DMS79 treated with DMSO at 0.1 percent for 48 hours (cell line): ENCODE measurements at regions not wholly inside any gene's neighbourhood (a gene's known extent, or its start where the extent isn't known, plus 50 kb on each side); places are given as distances from the start of the nearest gene placed in this dataset.

Experiments used
- DNase-seq: peaks from one replicate; lab custom pipeline; 2025; lab: John Stamatoyannopoulos, UW

DNA sequence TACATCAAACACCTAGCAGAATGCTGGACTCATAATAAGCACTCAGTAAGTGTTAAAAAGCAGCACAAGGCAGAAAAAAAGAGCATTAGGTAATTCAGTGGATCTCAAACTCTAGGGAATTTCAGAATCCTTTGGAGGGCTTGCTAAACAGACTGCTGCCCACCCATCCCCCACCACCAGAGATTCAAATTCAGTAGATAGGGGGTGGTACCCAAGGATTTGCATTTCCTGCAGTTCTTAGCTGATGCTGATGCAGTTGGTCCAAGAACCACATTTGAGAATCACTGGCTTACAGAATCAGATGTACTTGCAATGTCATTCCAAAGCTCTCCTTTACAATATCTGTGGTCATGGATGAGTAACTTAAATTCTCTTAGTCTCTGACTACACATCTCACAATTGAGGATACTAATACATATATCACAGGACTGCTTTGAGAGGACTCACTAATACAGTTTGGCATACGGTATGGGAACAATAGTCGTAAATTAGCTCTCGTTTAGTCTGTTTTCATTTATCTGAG lies 664.5 kb downstream of the KCNA4 start:
- DNase-seq = no peak

DNA sequence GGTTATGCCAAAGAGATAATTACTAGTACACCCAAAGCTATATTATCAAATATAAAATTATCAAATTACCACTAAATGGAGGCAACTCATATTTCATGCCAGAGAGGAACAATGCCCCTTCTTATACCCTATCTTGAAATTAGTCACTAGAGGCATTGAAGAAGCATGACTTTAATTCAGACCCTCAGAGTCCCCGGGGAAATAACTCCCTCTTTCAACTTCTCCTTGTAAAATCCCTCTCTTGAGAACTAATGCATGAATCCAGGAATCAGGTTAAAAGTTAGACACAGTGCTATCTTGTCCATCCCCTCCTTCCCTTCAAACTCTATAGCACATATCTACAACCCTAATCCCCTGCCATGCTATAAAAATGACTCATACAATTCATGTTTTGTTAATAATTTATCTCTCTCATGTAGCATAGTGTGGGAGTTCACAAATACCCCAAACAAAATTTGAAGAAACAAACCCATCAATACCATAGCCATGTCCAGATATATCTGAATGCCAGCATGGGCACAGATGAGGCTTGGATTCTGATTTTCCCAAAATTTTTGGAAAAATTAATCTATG lies 665.4 kb downstream of the KCNA4 start:
- DNase-seq = no peak

DNA sequence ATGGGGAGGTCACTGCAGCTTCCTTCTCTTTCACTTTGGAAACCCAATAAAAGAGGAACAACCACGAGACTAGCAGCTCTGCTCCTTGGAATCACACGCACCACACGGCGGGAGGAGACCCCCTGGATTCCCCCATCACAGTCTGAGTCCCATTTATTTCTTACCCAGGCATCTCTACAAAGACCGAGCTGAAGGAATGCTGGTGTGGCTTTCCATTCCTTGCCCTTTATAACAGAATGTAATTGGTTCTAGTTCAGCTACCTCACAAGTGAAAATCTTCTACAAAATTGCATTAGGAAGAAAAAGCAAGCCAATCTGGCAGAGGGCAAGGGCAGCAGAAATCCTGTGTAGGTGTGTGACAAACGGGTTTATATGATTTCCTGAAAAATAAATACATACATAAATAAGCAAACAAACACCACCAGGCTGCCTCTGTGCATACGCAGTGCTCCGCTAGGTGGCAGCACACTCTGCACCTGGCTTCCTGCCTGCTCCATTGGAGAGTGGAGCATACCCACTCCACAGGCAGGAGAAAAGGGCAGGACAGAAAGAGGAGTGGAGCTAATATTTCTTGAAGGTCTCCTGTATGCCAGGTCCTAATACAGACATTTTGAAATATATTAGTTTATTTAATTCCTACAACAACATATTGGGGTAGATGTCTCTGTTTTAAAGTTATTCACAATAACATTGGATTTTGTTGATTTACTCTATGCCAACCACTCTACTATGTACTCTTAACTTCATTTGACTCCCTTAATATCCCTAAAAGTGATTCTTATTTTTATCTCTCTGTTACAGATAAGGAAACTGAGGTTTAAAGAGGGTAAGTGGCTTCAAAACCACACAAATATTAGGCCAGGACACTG lies 673.1 kb downstream of the KCNA4 start:
- DNase-seq = no peak

DNA sequence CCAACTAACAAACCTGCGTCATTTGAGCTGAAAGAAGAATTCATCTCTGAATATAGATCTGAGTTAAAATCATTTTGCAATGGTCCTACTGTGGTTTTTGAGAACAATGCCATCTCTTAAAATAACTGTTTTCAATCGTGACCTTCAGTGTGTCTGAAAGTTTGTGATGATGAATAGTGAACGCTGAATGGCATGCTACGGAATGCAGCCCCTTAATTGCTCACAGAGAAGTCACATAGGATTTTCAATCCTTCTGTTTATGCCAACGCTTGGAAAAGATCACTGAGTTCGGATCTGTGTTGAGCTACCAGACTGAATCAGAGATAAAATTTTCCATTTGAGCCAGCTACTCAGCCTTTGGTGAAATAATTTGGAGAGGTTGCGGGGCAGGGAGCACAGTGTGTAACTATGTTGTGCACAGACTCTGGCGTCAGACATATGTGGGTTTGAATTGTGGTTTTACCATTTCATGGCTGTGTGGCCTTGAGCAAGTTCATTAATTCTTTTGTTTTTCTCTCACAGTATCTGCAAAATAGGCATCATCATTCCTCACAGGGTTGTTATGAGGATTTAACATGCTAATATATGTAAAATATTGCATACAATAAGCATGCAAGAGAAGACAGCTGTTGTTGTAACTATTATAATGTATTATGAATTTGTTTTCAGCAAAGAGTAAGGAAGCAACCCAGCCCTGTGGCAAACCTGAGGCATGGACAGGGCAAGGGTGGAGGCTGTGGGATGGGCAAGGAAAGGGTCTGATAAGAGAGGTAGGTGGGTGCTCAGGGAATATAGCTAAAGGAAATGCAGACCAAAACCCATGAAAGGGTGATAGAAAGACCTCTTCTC lies 679.9 kb downstream of the KCNA4 start:
- DNase-seq = no peak

DNA sequence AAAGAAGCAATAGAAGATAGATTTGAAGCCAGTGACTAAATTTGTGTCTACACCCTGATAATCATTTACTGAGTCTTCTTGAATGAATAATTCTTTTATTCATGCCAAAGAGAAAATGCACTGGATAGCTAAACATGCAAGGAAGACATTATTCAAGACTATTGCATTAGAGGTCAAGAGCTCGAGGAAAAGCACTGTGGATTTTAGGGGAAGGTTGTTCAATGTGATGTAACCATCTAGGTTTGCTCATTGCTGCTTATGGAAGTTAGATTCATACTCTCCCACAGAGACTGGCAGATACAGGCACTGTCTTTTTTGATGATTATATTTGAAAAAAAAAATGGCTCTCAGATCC lies 682.1 kb downstream of the KCNA4 start:
- no peak for DNase-seq

DNA sequence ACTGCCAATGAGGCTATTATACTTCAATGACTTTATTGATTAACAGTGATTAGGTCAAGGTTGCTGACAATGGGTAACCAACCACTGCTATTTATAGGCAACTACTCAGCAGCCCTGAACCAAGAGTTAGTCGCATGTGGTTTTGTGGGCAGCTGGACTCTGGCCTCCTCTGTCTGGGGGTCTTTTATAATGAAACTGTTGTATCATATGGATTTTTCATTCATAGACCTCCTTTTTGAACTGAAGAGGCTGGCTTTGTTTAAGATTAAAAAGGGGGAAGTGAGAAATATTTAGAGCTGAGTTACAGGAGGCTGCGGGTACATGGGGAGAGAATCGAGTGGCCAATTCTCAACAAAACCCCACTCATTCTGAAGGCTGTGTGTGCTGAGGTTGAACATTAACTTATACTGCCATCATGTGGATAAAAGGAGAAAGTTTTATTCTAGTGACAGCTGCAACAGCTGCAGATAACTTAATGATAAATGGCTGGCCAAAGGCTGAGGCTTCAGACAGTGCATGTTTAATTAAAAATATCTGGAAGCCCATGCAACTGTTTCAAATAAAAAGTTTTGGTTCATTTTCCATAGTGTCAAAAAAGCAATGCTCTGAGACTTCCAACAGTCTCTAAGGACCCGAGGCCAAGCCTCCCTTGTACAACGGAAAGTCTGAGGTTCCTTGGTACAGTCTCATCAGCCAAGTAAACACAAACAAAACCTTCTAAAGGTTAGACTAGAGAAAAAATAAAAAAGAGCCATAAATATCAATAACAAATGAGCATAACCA lies 682.6 kb downstream of the KCNA4 start:
- no peak for DNase-seq

DNA sequence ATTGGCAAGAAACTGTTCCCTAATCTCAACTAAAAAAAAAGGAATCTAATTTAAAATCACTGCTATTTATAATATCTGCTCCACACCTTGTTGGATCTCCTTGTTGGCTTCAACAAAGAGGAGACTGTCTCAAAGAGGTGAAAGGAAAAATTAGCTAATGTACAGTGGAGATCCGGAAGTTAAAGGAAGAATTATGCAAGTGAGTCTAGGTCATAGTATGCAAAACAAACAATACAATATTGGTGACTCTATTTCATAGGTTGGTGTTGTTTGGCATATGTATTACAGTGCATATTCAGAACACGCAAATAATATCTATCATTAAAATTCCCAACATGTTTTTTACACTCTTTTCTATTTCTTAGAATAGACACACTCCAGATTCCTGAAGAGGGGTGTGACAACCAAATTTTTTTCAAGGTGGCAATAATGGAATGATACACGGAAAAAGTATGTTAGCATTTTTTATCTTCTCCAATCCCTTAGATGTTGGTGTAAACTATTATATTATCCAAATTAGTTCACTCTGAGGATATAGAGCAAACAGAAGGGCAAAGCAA lies 685.3 kb downstream of the KCNA4 start:
- DNase-seq = no peak

DNA sequence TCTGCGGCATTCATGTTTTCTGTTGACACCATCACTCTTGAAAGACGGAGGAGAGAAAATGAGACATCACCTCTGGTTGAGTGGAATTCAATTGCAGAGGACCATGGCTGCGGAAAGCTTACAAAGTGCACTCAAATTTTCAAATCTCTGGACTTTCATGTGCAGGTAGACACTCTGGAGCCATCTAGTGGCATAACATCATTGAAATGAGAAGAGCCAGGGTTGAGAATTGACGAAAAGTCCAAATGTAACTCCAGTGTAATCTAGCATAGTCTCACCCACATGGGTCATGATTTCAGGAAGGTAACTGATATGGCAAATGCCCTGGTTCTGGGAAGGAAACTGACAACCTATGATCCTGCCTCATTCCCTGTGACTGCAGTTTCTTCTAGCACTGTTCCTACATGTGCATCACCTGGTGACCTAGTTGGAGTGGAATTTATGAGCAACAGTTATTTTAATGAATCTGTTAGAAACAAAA lies 687.8 kb downstream of the KCNA4 start:
- DNase-seq = no peak

DNA sequence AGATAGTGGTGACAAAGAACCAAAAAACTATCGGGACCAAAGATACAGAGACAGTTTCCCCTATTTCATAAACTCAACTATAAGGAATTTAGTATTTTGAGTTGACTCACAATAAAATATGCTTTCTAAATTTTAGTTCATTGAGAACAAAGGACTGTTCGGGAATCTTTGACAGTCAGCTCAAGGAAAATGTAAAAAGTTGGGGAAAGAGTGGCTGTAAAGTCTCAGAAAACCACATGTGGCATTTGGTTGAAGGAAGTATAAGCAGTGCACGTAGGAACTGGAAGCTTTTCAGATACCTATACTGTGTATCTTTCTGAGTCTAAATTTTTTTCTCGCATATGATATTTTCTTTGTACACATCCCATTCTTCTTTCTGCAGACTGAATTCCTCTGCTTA lies 688.9 kb downstream of the KCNA4 start:
- DNase-seq = no peak

DNA sequence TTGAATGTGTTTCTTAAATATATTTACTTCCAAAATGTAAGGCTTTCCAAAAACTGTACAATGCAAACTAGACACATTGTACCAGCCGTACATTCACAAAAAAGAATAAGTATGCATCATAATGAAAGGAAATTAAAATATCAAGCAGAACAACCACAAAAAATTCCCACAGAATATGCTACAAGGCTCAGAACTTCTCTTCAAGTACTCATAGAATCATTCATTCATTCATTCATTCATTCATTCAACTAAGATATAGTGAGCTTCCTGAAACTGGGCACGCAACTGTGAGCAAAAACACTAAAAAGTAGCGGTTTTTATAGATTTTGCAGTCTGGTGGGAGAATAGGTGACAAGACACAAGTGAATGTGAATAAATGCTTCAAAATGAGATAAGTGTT lies 690.1 kb downstream of the KCNA4 start:
- DNase-seq = no peak

DNA sequence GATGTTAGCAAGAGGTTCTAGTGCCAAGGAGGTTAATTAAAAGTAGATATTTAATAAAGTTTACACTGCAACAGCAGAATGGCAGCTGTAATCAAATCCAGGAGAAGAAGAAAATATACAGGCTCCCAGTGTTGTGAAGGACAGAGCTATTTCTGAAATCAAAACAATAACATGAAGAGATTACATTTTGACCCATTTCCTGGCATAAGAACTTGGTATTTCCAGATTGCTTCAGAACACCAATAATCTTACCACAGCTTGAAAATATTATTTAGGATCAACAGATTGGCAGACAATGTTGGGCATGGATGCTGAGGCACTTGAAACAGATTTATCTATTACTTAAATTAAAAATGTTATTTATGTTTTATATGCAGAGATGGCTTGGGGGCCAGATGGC lies 692.5 kb downstream of the KCNA4 start:
- DNase-seq = no peak

DNA sequence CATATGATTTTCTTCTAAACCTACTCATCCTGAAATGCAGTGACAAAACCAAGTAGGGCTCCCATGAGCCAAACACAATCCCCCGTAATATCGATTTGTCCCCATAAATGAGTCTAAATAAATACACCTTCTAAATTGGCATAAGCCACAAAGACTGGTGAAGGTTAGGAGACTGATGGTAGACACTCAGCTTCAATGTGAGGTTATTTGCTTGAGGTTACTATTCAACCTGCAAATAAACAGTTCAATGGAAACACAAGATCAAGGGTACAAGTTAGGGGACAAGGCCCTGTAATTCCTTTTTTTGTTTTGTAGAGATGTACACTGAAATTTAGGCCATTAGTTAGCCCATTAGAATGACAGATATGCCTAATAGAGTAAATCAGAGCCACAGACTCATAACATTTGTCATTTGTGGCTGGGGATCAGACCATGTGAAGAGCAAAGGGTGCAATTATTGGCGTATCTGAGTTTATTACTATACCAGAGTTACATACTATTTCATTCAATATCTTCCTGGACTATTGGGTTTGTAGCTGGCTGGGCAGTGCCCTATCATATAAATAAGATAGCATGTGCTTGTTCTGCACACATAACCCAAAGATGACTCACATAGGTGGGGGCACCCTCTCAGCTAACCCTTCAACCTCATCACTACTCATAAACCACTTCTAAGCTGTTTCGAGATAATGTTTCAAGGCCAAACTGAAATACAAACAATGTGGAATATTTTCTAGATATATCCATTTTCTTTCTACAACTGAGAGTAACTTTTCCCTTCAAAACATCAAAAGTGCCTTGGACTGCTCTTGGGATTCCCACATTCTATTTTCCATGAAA lies 695.3 kb downstream of the KCNA4 start:
- DNase-seq = no peak

DNA sequence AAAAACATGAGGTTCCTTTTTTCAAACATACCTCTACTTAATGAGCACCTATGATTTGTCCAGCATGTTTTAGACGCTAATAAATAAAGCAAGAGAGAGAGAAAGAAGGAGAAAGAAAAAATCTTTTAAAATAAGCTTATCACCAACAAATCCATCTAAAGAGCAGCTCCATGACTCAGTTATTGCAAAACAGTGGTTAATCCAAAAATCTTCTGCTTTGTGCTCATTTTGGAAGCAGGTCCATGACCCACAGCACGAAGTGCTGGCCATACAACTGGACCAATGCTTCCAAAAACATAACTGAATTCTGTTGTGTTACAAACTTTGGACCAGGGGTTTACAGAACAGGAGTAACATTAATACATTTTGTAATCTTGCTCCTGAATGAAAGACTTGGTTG lies 696.6 kb downstream of the KCNA4 start:
- no peak for DNase-seq

DNA sequence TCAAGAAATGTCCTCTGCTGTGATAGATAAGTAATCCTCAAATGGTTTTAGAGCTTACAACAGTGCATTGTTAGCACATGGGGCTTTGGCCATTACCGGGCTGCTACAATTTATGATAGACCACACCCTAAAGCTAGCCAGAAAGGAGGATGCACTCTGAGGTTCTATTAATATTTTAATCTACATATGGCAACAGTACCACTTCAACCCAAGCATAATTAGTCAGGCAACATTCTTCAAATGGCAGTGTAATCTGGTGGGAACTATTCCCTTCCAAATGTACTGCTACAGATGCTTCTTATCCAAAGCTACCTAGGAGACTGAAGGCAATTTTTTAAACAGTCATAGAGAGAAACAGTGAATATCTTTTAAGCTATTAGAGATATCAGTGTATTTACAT lies 697.6 kb downstream of the KCNA4 start:
- no peak for DNase-seq

DNA sequence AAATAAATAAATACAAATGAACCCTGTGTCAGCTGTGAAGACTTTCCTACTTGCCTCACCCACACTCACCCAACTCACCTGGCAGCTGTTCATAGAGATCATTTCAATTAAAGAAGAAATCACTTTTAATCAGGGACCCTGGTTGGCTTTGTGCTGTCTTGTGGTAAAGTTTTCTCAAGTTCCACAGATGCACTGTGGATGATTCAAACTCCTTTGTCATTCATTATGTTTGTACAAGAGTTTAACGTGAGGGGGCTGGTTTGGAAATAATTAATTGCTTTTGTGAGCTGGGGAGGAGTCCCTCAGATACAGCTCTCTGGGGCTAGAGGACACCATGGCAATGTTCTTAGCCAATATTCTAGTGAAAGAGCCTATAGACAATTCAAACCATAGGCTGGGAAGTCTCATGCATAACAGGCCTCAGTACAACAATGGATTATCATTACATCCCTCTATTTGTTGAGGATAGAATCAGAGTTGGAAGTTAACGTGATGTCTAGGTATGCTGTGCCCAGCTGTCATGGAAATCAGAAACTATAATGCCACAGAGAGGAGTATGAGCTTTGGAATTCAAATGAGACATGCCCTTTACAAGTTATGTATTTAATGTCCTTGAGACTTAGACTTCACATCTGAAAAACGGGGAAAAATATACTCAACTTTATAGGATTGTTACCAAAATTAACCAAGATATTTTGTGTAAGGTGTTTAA lies 698.5 kb downstream of the KCNA4 start:
- DNase-seq = no peak

DNA sequence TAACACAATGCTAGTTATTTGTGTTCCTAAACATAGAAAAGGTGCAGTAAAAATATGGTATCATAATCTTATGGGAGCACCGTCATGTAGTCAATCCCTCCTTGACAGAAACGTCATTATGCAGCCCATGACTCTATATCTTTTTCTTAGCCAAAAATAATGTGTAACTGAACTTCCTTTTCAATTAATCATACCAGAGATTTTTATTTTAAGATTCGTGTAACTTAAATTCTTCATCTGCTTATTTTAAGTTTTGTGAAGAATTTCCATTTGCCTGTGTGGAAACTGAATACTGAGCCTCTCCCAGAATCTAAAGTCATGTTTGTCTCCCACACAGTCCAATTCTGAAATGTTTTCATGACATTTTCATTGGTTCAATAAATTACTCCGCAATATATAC lies 699.1 kb downstream of the KCNA4 start:
- DNase-seq = no peak

DNA sequence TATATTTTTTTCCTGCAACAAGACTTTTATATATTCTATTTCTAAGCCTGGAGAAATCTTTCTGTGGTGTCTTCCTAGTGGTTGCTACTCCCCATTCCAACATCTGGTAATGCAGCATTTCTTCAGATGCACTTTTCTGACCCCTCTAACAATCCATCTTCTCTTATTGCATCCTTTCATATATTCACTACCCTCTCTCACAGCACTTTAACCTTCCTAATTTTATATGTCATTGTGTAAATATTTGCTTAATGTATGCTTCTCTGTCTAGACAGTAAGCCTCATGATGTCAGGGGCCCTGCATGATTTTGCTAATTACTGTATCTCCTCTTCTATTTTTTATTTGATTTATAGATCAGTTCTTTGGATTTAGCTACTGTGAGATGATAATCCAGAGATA lies 701.6 kb downstream of the KCNA4 start:
- no peak for DNase-seq

DNA sequence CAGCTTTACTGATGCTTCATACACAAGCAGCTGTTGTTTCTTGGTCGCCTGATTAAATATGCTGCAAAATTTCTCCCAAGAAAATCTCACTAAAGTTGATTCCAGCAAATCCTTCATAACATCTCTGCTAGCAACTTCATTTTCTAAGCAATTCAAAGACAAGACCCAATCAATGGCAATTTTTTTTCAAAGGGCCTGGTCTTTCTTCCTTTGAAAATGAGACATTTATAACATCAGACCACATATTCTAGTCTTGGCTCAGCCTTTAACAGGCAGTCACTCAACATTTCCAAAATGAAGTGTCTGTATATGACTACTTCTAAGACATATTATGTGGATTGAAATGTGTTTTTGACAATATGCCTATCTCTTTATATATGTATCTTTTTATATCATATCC lies 702.6 kb downstream of the KCNA4 start:
- no peak for DNase-seq

DNA sequence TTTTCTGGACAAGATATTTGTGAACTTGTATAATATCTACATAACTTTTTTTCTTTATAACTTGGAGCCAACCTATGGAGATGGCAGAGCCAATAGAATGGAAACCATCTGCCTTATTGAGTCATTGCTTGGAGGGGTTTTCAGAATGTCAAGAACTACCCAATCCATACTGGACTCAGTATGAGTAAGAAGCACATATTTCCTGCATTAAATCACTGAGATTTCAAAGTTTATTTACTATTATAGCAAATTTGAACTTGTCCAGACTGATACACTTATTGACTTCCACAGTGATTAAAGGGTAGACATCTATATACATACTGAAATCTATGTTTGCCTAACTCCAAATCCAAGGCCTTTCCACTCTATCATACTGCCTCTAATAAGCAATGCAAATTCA lies 704.0 kb downstream of the KCNA4 start:
- DNase-seq = no peak
